ENCODE measurements at regions not wholly inside any gene's neighbourhood (a gene's known extent, or its start where the extent isn't known, plus 50 kb on each side); places are given as distances from the start of the nearest gene placed in this dataset.
"Not testable (repeated sequence)": the region's sequence is repeated elsewhere in the genome, so short reads cannot be mapped to it uniquely, and the experiment has no call there.

GRCh38 chr1:243956450-243956849, 94.6 kb upstream of the ZBTB18 start:
- intact Hi-C loops (cut with DNase I) = no loop called here
- no peak for TF ChIP-seq CTCF (IDR thresholded peaks at IDR 0.05)
- H3K36me3 ChIP-seq = no peaks in the 10 kb centered on the region
- H3K9me3 ChIP-seq = no peaks in the 10 kb centered on the region
- no peaks in the 10 kb centered on the region for H3K4me1 ChIP-seq
- no peak for DNase-seq (ENCODE audit: low spot score in 2 of 2)
- H3K27ac ChIP-seq = no peak overlapping the region
- no peaks in the 10 kb centered on the region for H3K27me3 ChIP-seq
- no peak overlapping the region for H3K4me3 ChIP-seq

- intact Hi-C loops (cut with DNase I); H3K36me3 ChIP-seq; H3K4me3 ChIP-seq; DNase-seq (ENCODE audit: low spot score in 2 of 2); H3K27me3 ChIP-seq; H3K27ac ChIP-seq; H3K4me1 ChIP-seq; H3K9me3 ChIP-seq: not testable (repeated sequence)
Measured at GRCh38 chr1:243951207-243951606, 99.9 kb upstream of the ZBTB18 start.

GRCh38 chr1:243950166-243950565, 100.1 kb upstream of the AKT3 start:
- H3K4me1 ChIP-seq = no peaks in the 10 kb centered on the region
- H3K36me3 ChIP-seq = no peaks in the 10 kb centered on the region
- H3K27ac ChIP-seq = no peak overlapping the region
- H3K9me3 ChIP-seq = no peaks in the 10 kb centered on the region
- intact Hi-C loops (cut with DNase I) = no loop called here
- H3K27me3 ChIP-seq = no peaks in the 10 kb centered on the region
- no peak overlapping the region for H3K4me3 ChIP-seq
- DNase-seq (ENCODE audit: low spot score in 2 of 2) = no peak
- no peak for TF ChIP-seq CTCF (IDR thresholded peaks at IDR 0.05)

- no peaks in the 10 kb centered on the region for H3K36me3 ChIP-seq
- TF ChIP-seq CTCF (IDR thresholded peaks at IDR 0.05) = peak in 2 of 3 experiments; percentile 12 to 16
- H3K27me3 ChIP-seq = no peaks in the 10 kb centered on the region
- no peak overlapping the region for H3K4me3 ChIP-seq
- DNase-seq (ENCODE audit: low spot score in 2 of 2) = no peak
- no peaks in the 10 kb centered on the region for H3K9me3 ChIP-seq
- intact Hi-C loops (cut with DNase I) = no loop called here
- H3K4me1 ChIP-seq = no peaks in the 10 kb centered on the region
- no peak overlapping the region for H3K27ac ChIP-seq
Measured at GRCh38 chr1:243946946-243947345, 96.9 kb upstream of the AKT3 start.

GRCh38 chr1:243946253-243946652, 96.2 kb upstream of the AKT3 start:
- TF ChIP-seq CTCF (IDR thresholded peaks at IDR 0.05) = no peak
- H3K36me3 ChIP-seq = no peaks in the 10 kb centered on the region
- no peak overlapping the region for H3K27ac ChIP-seq
- DNase-seq (ENCODE audit: low spot score in 2 of 2) = no peak
- intact Hi-C loops (cut with DNase I) = no loop called here
- no peaks in the 10 kb centered on the region for H3K9me3 ChIP-seq
- no peak overlapping the region for H3K4me3 ChIP-seq
- H3K27me3 ChIP-seq = no peaks in the 10 kb centered on the region
- H3K4me1 ChIP-seq = no peaks in the 10 kb centered on the region

GRCh38 chr1:243945727-243946126, 95.7 kb upstream of the AKT3 start:
- no peak for TF ChIP-seq CTCF (IDR thresholded peaks at IDR 0.05)

More at GRCh38 chr1:243945727-243946126, 95.7 kb upstream of the AKT3 start:
- intact Hi-C loops (cut with DNase I) = no loop called here
- no peak for DNase-seq (ENCODE audit: low spot score in 2 of 2)
- Histone ChIP-seq H3K36me3 (no peaks in the 10 kb centered on the region), H3K4me3 (no peak overlapping the region), H3K27ac (no peak overlapping the region), H3K27me3 (no peaks in the 10 kb centered on the region), H3K4me1 (no peaks in the 10 kb centered on the region), H3K9me3 (no peaks in the 10 kb centered on the region)
